Testis (tissue), 2 donors: ENCODE measurements at regions not wholly inside any gene's neighbourhood (a gene's known extent, or its start where the extent isn't known, plus 50 kb on each side); places are given as distances from the start of the nearest gene placed in this dataset.

Experiments
- DNase-seq: peaks from one replicate; pipeline ENCODE4 v3.0.0-alpha.2; 2019
- H3K27ac ChIP-seq, 2 donors: fragments of 200-600 bp; sonication (generic); one replicate each; pipeline ENCODE4 v1.5.1; 2019
- H3K27me3 ChIP-seq: fragments of 200-600 bp; sonication (generic); one replicate; pipeline ENCODE4 v1.5.1; 2019
- H3K36me3 ChIP-seq: fragments of 200-600 bp; sonication (generic); one replicate; pipeline ENCODE4 v1.5.1; 2017; ENCODE audit warnings: low read depth; ENCODE audit errors: missing control alignments
- H3K4me1 ChIP-seq: fragments of 200-600 bp; sonication (generic); one replicate; pipeline ENCODE4 v1.5.1; 2019
- H3K4me3 ChIP-seq, 2 donors: fragments of 200-600 bp; sonication (generic); one replicate each; pipeline ENCODE4 v1.5.1; 2017 to 2019
- H3K9me3 ChIP-seq: fragments of 200-600 bp; sonication (generic); one replicate; pipeline ENCODE4 v1.5.1; 2017
- CTCF ChIP-seq, 3 experiments: fragments of 450-650 bp in 2 of 3; fragments of 200-600 bp in 1 of 3; sonication (generic) in 1 of 3; IDR thresholded peaks; one replicate each; pipeline ENCODE4 v1.5.1; 2016 to 2019; ENCODE audit warnings: antibody characterized with exemption in 3 of 3, mild to moderate bottlenecking in 2 of 3, moderate library complexity in 1 of 3
- POLR2A ChIP-seq: fragments of 450-650 bp; IDR thresholded peaks from one replicate; pipeline ENCODE4 v1.6.1; 2017; ENCODE audit warnings: antibody characterized with exemption, mild to moderate bottlenecking, moderate library complexity
- WGBS, 2 donors: methylation state at CpG; one replicate each; pipeline ENCODE4 v1.1.5; 2018; 5-methylcytosine and 5-hydroxymethylcytosine counted together
- intact Hi-C: fragments of 100-400 bp; cut with DNase I; formaldehyde crosslinking; loops from one replicate; pipeline ENCODE4 v1.15.1; 2023; ENCODE audit warnings: low total_unique reads

GRCh38 chr2:8258406-8258805, 423.4 kb upstream of the ID2 start:
- intact Hi-C loops, result no loop called here
- Histone ChIP-seq H3K36me3 (no peaks in the 10 kb centered on the region), H3K9me3 (no peaks in the 10 kb centered on the region), H3K27ac (no peak overlapping the region), H3K4me3 (no peak overlapping the region), H3K4me1 (no peaks in the 10 kb centered on the region), H3K27me3 (no peaks in the 10 kb centered on the region)
- TF ChIP-seq CTCF (IDR thresholded peaks at IDR 0.05) (no peak), POLR2A (no peak)
- no peak for DNase-seq
- WGBS, 2 donors, result 98% methylated on average over 4 of the region's 4 CpGs

GRCh38 chr2:8259106-8259840, 422.6 kb upstream of the ID2 start:
- 92% methylated on average over 4 of the region's 4 CpGs for WGBS, 2 donors
- no peak for DNase-seq
- H3K27ac ChIP-seq, result no peak overlapping the region

GRCh38 chr2:8259841-8260178, 422.0 kb upstream of the ID2 start:
- intact Hi-C loops, result no loop called here
- H3K27ac ChIP-seq, result no peak overlapping the region
- TF ChIP-seq POLR2A (no peak), CTCF (IDR thresholded peaks at IDR 0.05) (no peak)
- 96% methylated on average over 5 of the region's 5 CpGs for WGBS, 2 donors
- H3K9me3 ChIP-seq, result no peaks in the 10 kb centered on the region
- H3K4me1 ChIP-seq, result no peaks in the 10 kb centered on the region
- DNase-seq, result no peak
- no peaks in the 10 kb centered on the region for H3K36me3 ChIP-seq
- H3K4me3 ChIP-seq, result no peak overlapping the region
- H3K27me3 ChIP-seq, result no peaks in the 10 kb centered on the region

More at GRCh38 chr2:8259106-8259840, 422.6 kb upstream of the ID2 start:
- intact Hi-C loops, result no loop called here
- no peaks in the 10 kb centered on the region for H3K4me1 ChIP-seq
- TF ChIP-seq CTCF (IDR thresholded peaks at IDR 0.05), result no peak
- TF ChIP-seq POLR2A, result no peak
- no peaks in the 10 kb centered on the region for H3K9me3 ChIP-seq
- no peak overlapping the region for H3K4me3 ChIP-seq
- H3K27me3 ChIP-seq, result no peaks in the 10 kb centered on the region
- H3K36me3 ChIP-seq, result no peaks in the 10 kb centered on the region

- Histone ChIP-seq H3K27ac (no peak overlapping the region), H3K9me3 (no peaks in the 10 kb centered on the region), H3K4me3 (no peak overlapping the region), H3K36me3 (no peaks in the 10 kb centered on the region), H3K4me1 (no peaks in the 10 kb centered on the region), H3K27me3 (no peaks in the 10 kb centered on the region)
- no peak for DNase-seq
- TF ChIP-seq CTCF (IDR thresholded peaks at IDR 0.05) (no peak), POLR2A (no peak)
- intact Hi-C loops, result no loop called here
- 82 to 91% methylated on average over 11 of the region's 11 CpGs for WGBS, 2 donors
These were observed 421.6 kb upstream of the ID2 start for GRCh38 chr2:8260213-8260612.

GRCh38 chr2:8263901-8264300, 418.0 kb upstream of the ID2 start:
- no peak overlapping the region for H3K4me3 ChIP-seq
- DNase-seq, result no peak
- intact Hi-C loops, result no loop called here
- no peaks in the 10 kb centered on the region for H3K4me1 ChIP-seq
- H3K27ac ChIP-seq, result no peak overlapping the region
- no peaks in the 10 kb centered on the region for H3K27me3 ChIP-seq
- WGBS, 2 donors, result 64 to 77% methylated on average over 4 of the region's 4 CpGs
- H3K36me3 ChIP-seq, result no peaks in the 10 kb centered on the region
- H3K9me3 ChIP-seq, result no peaks in the 10 kb centered on the region
- TF ChIP-seq CTCF (IDR thresholded peaks at IDR 0.05) (no peak), POLR2A (no peak)
